HFF-Myc (cell line): ENCODE measurements at regions not wholly inside any gene's neighbourhood (a gene's known extent, or its start where the extent isn't known, plus 50 kb on each side); places are given as distances from the start of the nearest gene placed in this dataset.

ENCODE experiments used
- DNase-seq: peaks from one replicate; pipeline ENCODE4 v3.0.0-alpha.2; 2011; ENCODE audit warnings: low read depth; ENCODE audit errors: extremely low read depth
- H3K4me3 ChIP-seq: replicated peaks from 2 replicates; pipeline ENCODE4 v1.5.1; 2011; ENCODE audit warnings: low read depth, mild to moderate bottlenecking, control low read depth, low read length
- CTCF ChIP-seq: IDR thresholded peaks from 2 replicates; pipeline ENCODE4 v1.5.1; 2012; ENCODE audit warnings: mild to moderate bottlenecking, low read depth, low read length, control low read depth; ENCODE audit errors: missing control alignments

DNA sequence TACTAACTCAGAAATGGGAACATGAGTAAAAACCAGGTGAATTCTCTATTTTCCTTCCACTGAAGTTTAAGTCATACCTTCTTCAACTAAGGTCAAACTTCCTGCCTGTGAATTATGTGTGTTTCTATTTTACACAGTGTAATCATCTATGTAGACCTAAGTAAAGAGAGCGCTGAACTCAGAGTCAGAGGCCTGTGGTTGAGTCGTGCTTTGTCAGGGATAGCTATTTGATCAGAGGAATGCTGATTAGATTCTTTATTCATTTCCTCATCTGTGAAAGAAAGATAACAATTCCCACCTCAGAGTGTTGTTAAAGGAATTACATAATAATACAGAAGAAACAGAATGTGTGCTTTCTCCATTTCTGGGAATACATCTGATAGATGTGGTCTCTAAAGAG is 654.1 kb downstream of the STIM2 start:
- no peak for DNase-seq
- TF ChIP-seq CTCF = no peak

DNA sequence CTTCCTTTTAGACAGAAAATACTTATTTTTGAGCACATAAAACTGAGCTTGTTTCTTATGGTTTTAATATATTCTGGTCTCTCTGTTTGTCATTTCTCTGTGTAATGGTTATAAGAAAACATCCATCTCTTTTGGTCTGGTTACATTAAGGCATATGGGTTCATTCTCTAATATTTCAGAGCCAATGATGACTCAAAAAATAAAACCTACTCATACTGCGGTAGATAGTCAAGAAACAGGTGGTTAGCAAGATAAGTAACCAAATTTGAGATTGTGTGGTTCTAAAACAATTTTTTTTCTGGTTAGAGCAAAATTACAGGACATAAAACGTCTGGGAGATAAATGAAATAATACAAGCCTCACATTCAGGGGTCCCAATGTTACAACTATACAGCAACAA is 654.5 kb downstream of the STIM2 start:
- no peak for DNase-seq
- TF ChIP-seq CTCF = no peak
- H3K4me3 ChIP-seq = no peak overlapping the region

More for the DNA sequence above, 654.1 kb downstream of the STIM2 start:
- no peak overlapping the region for H3K4me3 ChIP-seq

GRCh38 chr4:27518876-27519275 is 658.2 kb downstream of the STIM2 start:
- no peak for DNase-seq

DNA sequence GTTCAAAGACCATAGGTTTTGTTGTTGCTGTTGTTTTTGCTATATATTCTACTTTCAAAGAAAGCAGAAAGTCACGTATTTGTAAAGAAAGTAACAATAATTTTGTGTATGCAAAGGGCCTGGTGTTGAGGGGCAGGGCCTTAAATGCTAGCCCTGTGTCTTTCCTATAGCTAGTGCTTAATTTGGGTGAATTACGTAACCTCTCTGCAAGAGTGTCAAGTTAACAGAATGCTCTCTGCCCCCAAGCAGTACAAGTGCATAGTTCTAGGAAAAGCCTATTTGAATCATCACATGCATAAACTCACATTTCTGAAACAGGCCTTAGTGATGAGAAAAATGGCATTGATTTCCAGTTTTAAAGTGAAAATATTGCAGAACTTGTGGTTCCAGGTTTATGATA is 663.6 kb downstream of the STIM2 start:
- TF ChIP-seq CTCF = no peak
- no peak for DNase-seq
- H3K4me3 ChIP-seq = no peak overlapping the region

More at GRCh38 chr4:27518876-27519275, 658.2 kb downstream of the STIM2 start:
- no peak for TF ChIP-seq CTCF
- H3K4me3 ChIP-seq = no peak overlapping the region

DNA sequence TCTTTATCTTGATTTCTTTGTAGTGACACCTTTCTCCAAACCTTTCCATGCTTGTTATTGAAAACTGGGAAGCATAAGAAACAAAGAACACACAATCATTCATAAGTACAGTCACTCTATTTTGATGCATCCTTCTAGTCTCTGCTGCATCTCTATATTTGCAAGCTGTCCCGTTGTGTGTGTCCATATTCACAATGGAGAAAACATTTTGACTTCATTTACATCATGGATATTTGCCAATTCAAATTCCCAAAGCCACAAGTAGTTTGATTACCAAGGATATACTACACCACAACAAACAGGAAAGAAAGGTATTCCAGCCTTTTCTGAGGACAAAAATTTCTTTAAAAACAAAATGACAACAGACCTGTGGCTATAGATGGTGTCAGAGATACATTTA is 673.8 kb downstream of the STIM2 start:
- TF ChIP-seq CTCF = no peak
- DNase-seq = no peak

GRCh38 chr4:27568236-27568951 is 707.8 kb downstream of the STIM2 start:
- no peak for TF ChIP-seq CTCF
- no peak overlapping the region for H3K4me3 ChIP-seq
- no peak for DNase-seq

More for the DNA sequence above, 673.8 kb downstream of the STIM2 start:
- no peak overlapping the region for H3K4me3 ChIP-seq

DNA sequence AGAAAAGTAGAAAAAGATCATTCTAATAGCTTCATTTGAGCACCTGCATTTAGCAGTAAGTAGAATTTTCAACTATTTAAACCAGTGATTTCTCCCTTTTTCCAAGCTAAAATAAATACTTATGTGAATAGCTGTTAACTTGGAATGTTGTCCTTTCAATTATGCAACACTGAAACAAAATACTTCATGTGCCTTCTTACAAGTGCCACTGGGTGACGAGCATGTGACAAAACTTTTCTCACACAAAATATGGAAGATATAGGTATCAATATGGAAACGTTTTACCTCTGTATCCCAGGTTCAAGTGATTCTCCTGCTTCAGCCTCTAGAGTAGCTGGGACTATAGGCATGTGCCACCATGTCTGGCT is 708.3 kb downstream of the STIM2 start:
- H3K4me3 ChIP-seq = no peak overlapping the region
- TF ChIP-seq CTCF = no peak
- DNase-seq = no peak
